HFF-Myc (cell line): ENCODE measurements at regions not wholly inside any gene's neighbourhood (a gene's known extent, or its start where the extent isn't known, plus 50 kb on each side); places are given as distances from the start of the nearest gene placed in this dataset.

ENCODE experiments used
- DNase-seq: peaks from one replicate; pipeline ENCODE4 v3.0.0-alpha.2; 2011; ENCODE audit warnings: low read depth; ENCODE audit errors: extremely low read depth
- H3K4me3 ChIP-seq: replicated peaks from 2 replicates; pipeline ENCODE4 v1.5.1; 2011; ENCODE audit warnings: low read depth, mild to moderate bottlenecking, control low read depth, low read length
- CTCF ChIP-seq: IDR thresholded peaks from 2 replicates; pipeline ENCODE4 v1.5.1; 2012; ENCODE audit warnings: mild to moderate bottlenecking, low read depth, low read length, control low read depth; ENCODE audit errors: missing control alignments

- TF ChIP-seq CTCF = no peak
- no peak overlapping the region for H3K4me3 ChIP-seq
- DNase-seq = no peak
Measured at GRCh38 chr7:130869918-130870317, 135.9 kb upstream of the KLF14 start.

DNA sequence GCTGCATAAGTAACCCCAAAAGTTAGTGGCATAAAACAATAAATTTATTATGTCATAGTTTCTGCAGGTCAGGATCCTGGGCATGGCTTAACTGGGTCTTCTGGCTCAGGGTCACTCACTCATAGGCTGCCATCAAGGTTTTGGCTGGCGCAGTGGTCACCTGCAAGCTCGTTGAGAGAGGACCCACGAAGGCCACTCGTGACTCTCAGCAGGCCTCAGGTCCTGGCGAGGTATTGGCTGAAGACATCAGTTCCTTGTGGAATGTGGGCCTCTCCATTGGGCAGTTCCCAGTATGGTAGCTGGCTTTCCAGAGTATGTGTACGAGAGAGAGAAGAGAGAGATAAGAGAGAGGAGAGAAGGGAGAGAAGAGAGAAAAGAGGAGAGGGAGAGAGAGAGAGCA is 138.3 kb upstream of the KLF14 start:
- H3K4me3 ChIP-seq = no peak overlapping the region
- TF ChIP-seq CTCF = no peak
- DNase-seq = no peak

DNA sequence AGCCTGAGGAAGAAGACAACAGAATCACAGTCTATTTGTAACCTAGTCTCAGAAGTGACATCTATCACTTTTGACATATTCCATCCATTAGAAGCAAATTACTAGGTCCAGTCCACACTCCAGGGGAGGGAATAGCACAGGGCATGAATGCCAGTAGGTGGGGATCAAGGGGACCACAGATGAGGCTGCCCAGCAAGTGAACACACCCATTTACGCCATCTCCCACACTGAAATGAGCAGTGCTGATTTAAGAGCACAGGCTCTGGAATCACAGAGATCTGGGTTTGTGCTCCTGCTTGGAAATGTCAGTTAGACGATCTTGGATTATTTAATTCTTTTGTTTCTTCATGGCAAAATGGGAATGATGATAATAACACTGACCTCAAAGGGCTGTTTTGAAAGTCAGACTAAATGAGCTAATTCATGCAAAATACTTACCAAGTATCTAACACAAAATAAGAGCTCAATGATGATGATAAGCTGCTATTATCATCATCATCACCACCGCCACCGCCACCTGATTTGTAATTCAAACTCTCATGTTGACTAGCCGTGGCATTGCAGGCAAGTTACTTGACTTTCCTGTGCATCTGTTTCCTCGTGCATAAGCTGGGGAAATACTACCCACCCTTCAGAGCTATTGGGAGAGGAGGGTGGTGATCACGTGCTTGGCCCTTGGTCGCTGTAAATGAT is 138.9 kb upstream of the KLF14 start:
- DNase-seq = no peak
- H3K4me3 ChIP-seq = no peak overlapping the region
- TF ChIP-seq CTCF = no peak

GRCh38 chr7:130874071-130874915 is 140.3 kb upstream of the KLF14 start:
- DNase-seq = no peak
- no peak for TF ChIP-seq CTCF
- H3K4me3 ChIP-seq = no peak overlapping the region

- TF ChIP-seq CTCF = peak; percentile 71
- H3K4me3 ChIP-seq = no peak overlapping the region
- no peak for DNase-seq
Measured at GRCh38 chr7:130875265-130875741, 141.3 kb upstream of the KLF14 start.

DNA sequence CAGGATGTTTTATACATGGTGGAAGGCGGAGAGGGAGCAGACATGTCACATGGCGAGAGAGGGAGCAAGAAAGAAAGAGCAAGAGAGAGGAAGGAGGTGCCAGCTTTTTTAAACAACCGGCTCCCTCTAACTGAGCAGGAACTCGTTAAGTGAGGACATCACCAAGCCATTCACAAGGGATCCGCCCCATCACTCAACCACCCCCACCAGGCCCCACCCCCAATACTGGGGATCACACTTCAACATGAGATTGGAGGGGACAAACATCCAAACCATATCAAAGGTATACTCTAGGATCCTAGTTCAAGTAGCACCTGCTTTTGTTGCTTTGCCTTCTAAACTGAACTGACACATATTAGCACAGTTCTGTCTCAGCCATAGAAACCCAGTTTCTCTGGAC is 141.9 kb upstream of the KLF14 start:
- no peak for DNase-seq
- no peak for TF ChIP-seq CTCF
- no peak overlapping the region for H3K4me3 ChIP-seq
